ENCODE measurements at regions not wholly inside any gene's neighbourhood (a gene's known extent, or its start where the extent isn't known, plus 50 kb on each side); places are given as distances from the start of the nearest gene placed in this dataset.

DNA sequence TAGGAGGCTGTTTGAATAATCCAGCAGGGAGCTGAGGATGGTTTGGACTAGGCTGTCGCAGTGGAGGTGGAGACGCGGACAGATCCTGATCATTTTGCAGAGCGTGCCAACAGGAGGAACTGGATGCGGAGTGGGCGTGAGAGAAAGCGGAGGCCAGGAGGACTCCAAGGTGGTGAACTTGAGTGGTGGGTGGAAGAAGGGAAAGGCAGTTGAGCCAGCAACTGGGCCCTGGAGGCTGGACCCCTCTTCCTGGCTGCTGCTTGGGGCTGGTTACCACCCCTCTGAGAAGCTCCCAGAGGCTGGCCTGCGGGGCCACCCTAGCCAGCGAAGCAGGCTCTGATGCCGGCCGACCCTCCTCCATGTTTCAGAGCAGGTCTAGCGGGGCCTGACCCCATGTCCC is 56.8 kb upstream of the KCNA1 start:
- Histone ChIP-seq H3K4me3 (no peak overlapping the region), H3K9me3 (no peaks in the 10 kb centered on the region), H3K27me3 (peaks cover 3% of the 10 kb centered on the region; the same call in 1 of the 2 replicates), H3K36me3 (no peaks in the 10 kb centered on the region)
- DNase-seq, result no peak

DNA sequence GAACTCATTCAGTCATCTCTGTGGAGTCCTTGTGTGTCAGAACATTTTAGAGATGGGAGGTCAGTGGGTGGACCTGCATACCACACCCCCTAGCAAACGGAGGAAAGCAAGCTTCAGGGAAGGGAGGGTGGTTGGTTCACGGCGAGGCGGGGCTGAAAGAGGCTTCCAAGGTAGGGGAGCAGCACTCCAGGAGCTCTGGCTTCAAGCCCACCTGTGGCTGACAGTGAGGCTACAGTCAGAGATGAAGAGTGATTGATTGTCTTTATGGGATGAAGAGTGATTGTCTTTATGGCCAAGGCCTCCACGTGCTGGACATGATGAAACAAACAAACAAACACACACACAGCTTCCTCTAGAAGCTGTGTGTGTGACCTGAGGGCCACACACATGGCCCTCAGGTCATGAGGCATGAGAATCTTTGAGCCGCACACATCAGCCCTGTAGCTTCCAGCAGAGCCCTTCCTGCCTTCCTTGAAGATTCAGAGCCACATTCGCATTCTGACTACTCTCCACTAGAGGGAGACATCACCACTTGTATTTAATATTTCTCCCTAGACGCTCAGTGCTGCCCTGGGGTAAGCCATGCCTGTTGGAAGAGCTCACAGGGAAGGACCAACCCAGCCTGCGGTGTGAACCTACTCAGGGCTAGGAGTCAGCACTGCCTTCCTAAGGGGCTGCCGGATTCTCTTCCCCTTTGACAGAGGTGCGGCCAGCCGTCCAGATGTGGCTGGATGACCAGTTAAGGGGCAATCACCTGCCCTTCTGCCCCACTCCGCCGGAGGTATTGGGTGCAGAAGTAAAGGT is 54.4 kb upstream of the KCNA1 start:
- DNase-seq, result peak; percentile 48
- peaks cover 3% of the 10 kb centered on the region; the same call in 1 of the 2 replicates for H3K27me3 ChIP-seq

DNA sequence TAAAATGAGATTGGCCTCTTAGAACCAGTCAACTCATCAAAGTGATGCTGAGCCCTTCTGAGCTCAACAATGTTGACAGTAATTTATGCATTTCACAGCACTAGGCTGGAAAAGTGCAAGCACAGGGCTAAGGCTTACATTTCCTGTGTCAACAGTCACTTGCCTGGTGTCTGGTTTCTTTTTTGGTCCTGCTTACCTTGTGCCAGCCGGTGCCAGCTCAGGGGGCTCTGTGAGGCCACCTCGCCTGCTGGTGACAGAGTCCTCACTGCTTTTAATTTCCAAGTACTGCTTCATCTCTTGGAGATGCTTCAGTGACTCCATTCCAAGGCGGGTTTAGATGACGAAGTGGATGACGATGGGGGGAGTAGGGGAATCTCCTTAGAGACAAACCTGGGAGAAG is 53.1 kb upstream of the KCNA1 start:
- H3K27me3 ChIP-seq, result peaks cover 3% of the 10 kb centered on the region; the same call in 1 of the 2 replicates
- no peaks in the 10 kb centered on the region for H3K36me3 ChIP-seq
- no peak for DNase-seq
- H3K9me3 ChIP-seq, result no peaks in the 10 kb centered on the region
- H3K4me3 ChIP-seq, result no peak overlapping the region

More for the DNA sequence above, 54.4 kb upstream of the KCNA1 start:
- H3K4me3 ChIP-seq, result no peak overlapping the region
- no peaks in the 10 kb centered on the region for H3K9me3 ChIP-seq
- no peaks in the 10 kb centered on the region for H3K36me3 ChIP-seq

DNA sequence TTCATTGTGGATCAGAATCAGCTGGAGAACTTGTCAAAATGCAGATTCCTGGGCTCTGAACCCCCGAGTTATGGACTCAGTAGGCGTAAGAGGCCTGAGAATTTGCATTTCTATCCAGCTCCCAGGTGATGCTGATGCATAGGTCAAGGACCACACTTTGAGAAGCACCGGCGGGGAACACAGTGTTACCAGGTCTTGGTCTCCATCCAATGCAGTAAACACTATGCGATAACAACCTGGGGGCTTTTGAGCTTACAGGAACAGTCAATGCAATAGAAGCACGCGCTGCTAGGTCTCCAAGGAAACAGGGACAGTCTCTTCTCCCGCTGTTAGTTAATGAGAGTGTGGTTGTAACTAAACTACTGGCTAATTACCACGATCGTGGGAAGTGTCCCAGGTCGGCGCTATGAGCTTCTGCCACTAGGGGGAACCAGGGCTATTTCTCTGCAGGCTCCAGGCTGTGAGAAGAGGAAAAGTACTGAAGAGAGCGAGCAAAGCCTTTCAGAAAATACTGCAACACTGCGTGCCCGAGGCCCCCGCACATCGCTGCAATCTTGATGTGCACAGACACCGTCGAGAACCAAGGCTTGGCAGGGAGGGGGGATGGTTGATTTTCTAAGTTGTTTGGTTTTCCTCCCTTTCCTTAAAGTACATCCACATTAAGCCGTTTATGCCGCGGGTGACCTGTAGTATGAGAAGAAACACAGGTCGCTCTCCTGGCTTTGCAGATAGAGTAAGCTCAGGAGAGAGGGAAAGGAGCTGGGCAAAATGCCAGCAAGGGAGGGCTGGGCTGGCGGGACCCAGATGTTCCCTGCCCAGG is 52.0 kb upstream of the KCNA1 start:
- DNase-seq, result peak; percentile 34

GRCh38 chr12:4858386-4858785 is 51.3 kb upstream of the KCNA1 start:
- H3K4me3 ChIP-seq, result no peak overlapping the region
- H3K27me3 ChIP-seq, result peaks cover 3% of the 10 kb centered on the region
- H3K36me3 ChIP-seq, result no peaks in the 10 kb centered on the region
- H3K9me3 ChIP-seq, result no peaks in the 10 kb centered on the region
- DNase-seq, result no peak

More for the DNA sequence above, 52.0 kb upstream of the KCNA1 start:
- H3K36me3 ChIP-seq, result no peaks in the 10 kb centered on the region
- no peaks in the 10 kb centered on the region for H3K9me3 ChIP-seq
- no peak overlapping the region for H3K4me3 ChIP-seq
- H3K27me3 ChIP-seq, result peaks cover 3% of the 10 kb centered on the region

- Histone ChIP-seq H3K27me3 (peaks cover 6% of the 10 kb centered on the region), H3K9me3 (no peaks in the 10 kb centered on the region), H3K4me3 (no peak overlapping the region), H3K36me3 (no peaks in the 10 kb centered on the region)
- no peak for DNase-seq
Measured at GRCh38 chr12:4859478-4860210, 50.1 kb upstream of the KCNA1 start.
